Caco-2 (cell line): ENCODE measurements at regions not wholly inside any gene's neighbourhood (a gene's known extent, or its start where the extent isn't known, plus 50 kb on each side); places are given as distances from the start of the nearest gene placed in this dataset.

Experiments used
- BruUV-seq: library from RNA; stranded (reverse); fragments of 400-500 nt; replicated peaks from 2 replicates; lab custom pipeline; 2021; lab: Mats Ljungman, UMichigan
- CTCF ChIA-PET: fragments of 300-600 bp; sonication (Branson Sonifier 250); formaldehyde crosslinking; loops from one replicate; lab custom pipeline; 2022; ENCODE audit warnings: antibody characterized with exemption; lab: Charles Lee
- POLR2A ChIA-PET: fragments of 300-600 bp; sonication (Branson Sonifier 250); formaldehyde crosslinking; loops from one replicate; lab custom pipeline; 2022; ENCODE audit warnings: antibody characterized with exemption; lab: Charles Lee
- DNase-seq, 2 experiments: peaks; one replicate each; pipeline versions ENCODE4 v3.0.0 to v3.0.0-alpha.2; 2020 to 2022
- H3K27me3 ChIP-seq: replicated peaks from 2 replicates; pipeline ENCODE4 v1.6.0; 2011; ENCODE audit warnings: low read length; ENCODE audit not compliant: control insufficient read depth, insufficient read depth
- H3K36me3 ChIP-seq: 2 replicates; pipeline ENCODE4 v1.5.1; 2011; ENCODE audit warnings: low read length; ENCODE audit not compliant: control insufficient read depth, insufficient read depth
- H3K4me1 ChIP-seq: fragments of 250-450 bp; sonication (Bioruptor Pico); 2 replicates; pipeline ENCODE4 v1.5.1; 2020; ENCODE audit warnings: mild to moderate bottlenecking
- H3K4me3 ChIP-seq: 2 replicates; pipeline ENCODE4 v1.5.1; 2011; ENCODE audit warnings: low read depth, mild to moderate bottlenecking, control low read depth, low read length
- H3K9me3 ChIP-seq: fragments of 250-450 bp; sonication (Bioruptor Pico); 2 replicates; pipeline ENCODE4 v1.5.1; 2020; ENCODE audit warnings: mild to moderate bottlenecking, moderate library complexity
- H3K27ac Mint-ChIP-seq: one replicate; pipeline ENCODE4 v1.8.0; 2022; ENCODE audit warnings: mixed read lengths; ENCODE audit not compliant: unreplicated experiment
- H3K27me3 Mint-ChIP-seq: one replicate; pipeline ENCODE4 v1.8.0; 2022; ENCODE audit warnings: mixed read lengths; ENCODE audit not compliant: insufficient read depth, unreplicated experiment
- H3K36me3 Mint-ChIP-seq: one replicate; pipeline ENCODE4 v1.8.0; 2022; ENCODE audit warnings: mild to moderate bottlenecking, mixed read lengths; ENCODE audit not compliant: insufficient read depth, unreplicated experiment
- H3K4me1 Mint-ChIP-seq: one replicate; pipeline ENCODE4 v1.8.0; 2022; ENCODE audit warnings: low read depth, mixed read lengths; ENCODE audit not compliant: unreplicated experiment
- H3K4me3 Mint-ChIP-seq: one replicate; pipeline ENCODE4 v1.8.0; 2022; ENCODE audit warnings: mild to moderate bottlenecking, moderate library complexity, mixed read lengths; ENCODE audit not compliant: unreplicated experiment
- H3K9me3 Mint-ChIP-seq: one replicate; pipeline ENCODE4 v1.8.0; 2022; ENCODE audit warnings: mixed read lengths; ENCODE audit not compliant: unreplicated experiment
- CTCF ChIP-seq, 2 experiments: fragments of 200-600 bp in 1 of 2; IDR thresholded peaks; 1 replicate in 1 of 2; 2 replicates in 1 of 2; pipeline versions ENCODE4 v1.5.1 to v1.8.0; 2011 to 2022; ENCODE audit warnings: antibody characterized with exemption in 1 of 2, control low read depth in 1 of 2, inconsistent platforms in 1 of 2, low read depth in 1 of 2, low read length in 1 of 2, mild to moderate bottlenecking in 1 of 2, moderate library complexity in 1 of 2; ENCODE audit not compliant: insufficient read depth in 1 of 2, severe bottlenecking in 1 of 2, unreplicated experiment in 1 of 2
- intact Hi-C: fragments of 100-400 bp; cut with micrococcal nuclease; formaldehyde crosslinking; loops from one replicate; pipeline ENCODE4 v1.10.0; 2022; ENCODE audit not compliant: unreplicated experiment

- H3K9me3 Mint-ChIP-seq: no peaks in the 10 kb centered on the region
- peaks cover 15% of the 10 kb centered on the region for H3K27me3 Mint-ChIP-seq
- TF ChIP-seq CTCF (IDR thresholded peaks at IDR 0.05; ENCODE audit: insufficient read depth in 1 of 2, low read depth in 1 of 2, low read length in 1 of 2, severe bottlenecking in 1 of 2, unreplicated experiment in 1 of 2): no peak
- Histone ChIP-seq H3K4me3 (no peak overlapping the region), H3K36me3 (no peaks in the 10 kb centered on the region), H3K27me3 (no peaks in the 10 kb centered on the region), H3K4me1 (no peaks in the 10 kb centered on the region), H3K9me3 (no peaks in the 10 kb centered on the region)
- H3K36me3 Mint-ChIP-seq: no peaks in the 10 kb centered on the region
- ChIA-PET POLR2A (no interaction called here), CTCF (no interaction called here)
- DNase-seq: peak in 1 of 2 experiments; percentile 2
- intact Hi-C loops: no loop called here
- no peak overlapping the region for H3K4me3 Mint-ChIP-seq
- no peak overlapping the region for H3K27ac Mint-ChIP-seq
- H3K4me1 Mint-ChIP-seq: no peaks in the 10 kb centered on the region
- no TSS peak for BruUV-seq
Observed at GRCh38 chr14:66109426-66109825, 376.7 kb upstream of the CCDC196 start.

DNA sequence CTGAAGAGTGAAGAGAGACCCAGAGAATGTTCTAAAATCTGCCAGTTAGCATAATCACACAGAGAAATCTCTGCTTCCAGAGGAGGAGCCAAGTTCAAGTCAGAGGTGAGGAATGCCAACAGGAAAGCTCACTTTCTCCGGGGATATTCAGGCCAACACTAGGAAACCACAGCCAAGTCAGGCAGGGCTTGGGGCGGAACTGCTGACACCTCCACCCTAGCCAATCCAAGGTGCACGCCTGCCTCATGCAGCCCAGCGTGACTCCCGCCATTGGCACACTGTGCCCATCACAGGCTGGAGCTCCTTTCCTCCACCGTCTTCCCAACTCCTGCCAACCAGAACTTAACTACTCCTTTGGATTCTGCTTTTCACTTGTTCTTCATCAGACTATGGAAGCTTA lies 374.3 kb upstream of the CCDC196 start:
- CTCF ChIA-PET: no interaction called here
- Histone ChIP-seq H3K4me3 (no peak overlapping the region), H3K27me3 (no peaks in the 10 kb centered on the region), H3K9me3 (no peaks in the 10 kb centered on the region), H3K36me3 (no peaks in the 10 kb centered on the region), H3K4me1 (no peaks in the 10 kb centered on the region)
- Mint-ChIP-seq H3K4me1 (no peaks in the 10 kb centered on the region), H3K27me3 (peaks cover 6% of the 10 kb centered on the region), H3K9me3 (no peaks in the 10 kb centered on the region), H3K4me3 (no peak overlapping the region), H3K36me3 (no peaks in the 10 kb centered on the region), H3K27ac (no peak overlapping the region)
- no peak for TF ChIP-seq CTCF (IDR thresholded peaks at IDR 0.05; ENCODE audit: insufficient read depth in 1 of 2, low read depth in 1 of 2, low read length in 1 of 2, severe bottlenecking in 1 of 2, unreplicated experiment in 1 of 2)
- DNase-seq: no peak
- no TSS peak for BruUV-seq
- POLR2A ChIA-PET: no interaction called here
- intact Hi-C loops: no loop called here

DNA sequence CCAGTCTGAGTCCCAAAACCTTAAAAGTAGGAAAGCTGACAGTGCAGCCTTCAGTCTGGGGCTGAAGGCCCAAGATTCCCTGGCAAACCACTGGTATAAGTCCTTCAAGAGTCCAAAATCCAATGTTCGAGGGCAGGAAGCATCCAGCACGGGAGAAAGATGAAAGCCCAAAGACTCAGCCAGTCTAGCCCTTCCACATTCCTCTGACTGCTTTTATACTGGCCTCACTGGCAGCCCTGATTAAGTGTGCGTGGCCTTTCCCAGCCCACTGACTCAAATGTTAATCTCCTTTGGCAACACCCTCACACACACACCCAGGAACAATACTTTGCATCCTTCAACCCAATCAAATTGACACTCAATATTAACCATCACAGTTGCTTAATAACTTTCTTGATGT lies 372.1 kb upstream of the CCDC196 start:
- TF ChIP-seq CTCF (IDR thresholded peaks at IDR 0.05; ENCODE audit: insufficient read depth in 1 of 2, low read depth in 1 of 2, low read length in 1 of 2, severe bottlenecking in 1 of 2, unreplicated experiment in 1 of 2): no peak
- CTCF ChIA-PET: no interaction called here
- Histone ChIP-seq H3K4me1 (peaks cover 10% of the 10 kb centered on the region; the same call in 1 of the 2 replicates), H3K27me3 (no peaks in the 10 kb centered on the region), H3K36me3 (no peaks in the 10 kb centered on the region), H3K4me3 (no peak overlapping the region), H3K9me3 (peaks cover 3% of the 10 kb centered on the region; the same call in 1 of the 2 replicates)
- Mint-ChIP-seq H3K27me3 (no peaks in the 10 kb centered on the region), H3K4me1 (peaks cover 11% of the 10 kb centered on the region), H3K27ac (no peak overlapping the region), H3K36me3 (no peaks in the 10 kb centered on the region), H3K9me3 (no peaks in the 10 kb centered on the region), H3K4me3 (no peak overlapping the region)
- intact Hi-C loops: no loop called here
- no peak for DNase-seq
- BruUV-seq: no TSS peak
- POLR2A ChIA-PET: no interaction called here
